ENCODE measurements at regions not wholly inside any gene's neighbourhood (a gene's known extent, or its start where the extent isn't known, plus 50 kb on each side); places are given as distances from the start of the nearest gene placed in this dataset.
"Not testable (repeated sequence)": the region's sequence is repeated elsewhere in the genome, so short reads cannot be mapped to it uniquely, and the experiment has no call there.

DNA sequence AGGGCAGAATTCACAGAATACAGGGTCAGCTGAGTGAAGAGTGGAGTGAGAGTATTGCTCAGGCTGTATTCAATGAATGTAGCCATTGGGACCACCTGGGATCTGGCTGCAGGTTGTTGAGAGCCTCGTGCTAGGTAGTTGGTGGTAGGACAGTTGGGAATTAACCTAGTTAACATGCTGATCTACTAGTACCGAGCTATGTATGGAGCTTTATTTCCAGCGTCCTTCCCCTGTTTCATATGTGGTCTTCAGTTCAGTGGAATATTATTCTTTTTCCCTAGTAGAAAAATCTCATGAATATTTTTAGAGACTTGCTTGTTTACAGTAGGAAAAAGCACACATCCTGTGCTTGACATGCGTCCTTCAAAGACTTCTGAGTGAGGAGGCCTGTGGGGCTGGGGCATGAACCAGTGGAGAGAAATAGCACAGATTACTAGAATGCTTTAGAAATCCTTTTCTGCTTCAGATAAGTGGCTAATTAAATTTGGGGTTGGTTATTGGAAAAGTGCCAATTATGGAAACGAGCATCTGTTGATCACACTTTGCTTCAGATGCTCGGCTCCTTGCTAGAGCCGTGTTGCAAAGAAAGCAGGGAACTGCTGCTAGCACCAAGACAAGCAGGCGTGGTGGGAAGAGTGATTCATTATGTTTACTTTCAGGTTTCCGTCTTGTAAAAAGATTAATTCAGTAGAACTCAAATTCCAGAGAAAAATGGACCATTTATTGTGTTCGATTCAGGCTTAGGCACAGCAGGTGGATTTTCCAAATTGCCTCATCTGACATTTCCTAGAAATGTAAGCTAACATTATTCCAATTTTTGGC lies 53.6 kb downstream of the ARF6 start:
- DNase-seq, result no peak

DNA sequence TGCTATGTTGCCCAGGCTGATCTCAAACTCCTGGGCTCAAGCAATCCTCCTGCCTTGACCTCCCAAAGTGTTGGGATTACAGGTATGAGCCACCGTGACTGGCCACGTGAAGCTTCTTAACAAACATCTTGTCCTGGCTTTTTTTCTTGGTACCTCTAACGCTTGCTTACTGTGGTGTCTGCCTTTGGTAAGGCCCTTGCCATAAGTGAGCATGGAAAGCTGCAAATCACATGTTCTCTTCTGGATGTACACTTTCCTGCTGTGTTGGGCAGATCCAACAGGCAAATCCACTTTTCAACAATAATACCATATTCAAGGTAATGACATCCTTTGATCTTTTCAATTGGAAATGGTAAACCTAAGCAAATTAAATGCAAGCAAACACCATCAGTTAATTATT lies 54.6 kb downstream of the ARF6 start:
- no peak for DNase-seq

DNA sequence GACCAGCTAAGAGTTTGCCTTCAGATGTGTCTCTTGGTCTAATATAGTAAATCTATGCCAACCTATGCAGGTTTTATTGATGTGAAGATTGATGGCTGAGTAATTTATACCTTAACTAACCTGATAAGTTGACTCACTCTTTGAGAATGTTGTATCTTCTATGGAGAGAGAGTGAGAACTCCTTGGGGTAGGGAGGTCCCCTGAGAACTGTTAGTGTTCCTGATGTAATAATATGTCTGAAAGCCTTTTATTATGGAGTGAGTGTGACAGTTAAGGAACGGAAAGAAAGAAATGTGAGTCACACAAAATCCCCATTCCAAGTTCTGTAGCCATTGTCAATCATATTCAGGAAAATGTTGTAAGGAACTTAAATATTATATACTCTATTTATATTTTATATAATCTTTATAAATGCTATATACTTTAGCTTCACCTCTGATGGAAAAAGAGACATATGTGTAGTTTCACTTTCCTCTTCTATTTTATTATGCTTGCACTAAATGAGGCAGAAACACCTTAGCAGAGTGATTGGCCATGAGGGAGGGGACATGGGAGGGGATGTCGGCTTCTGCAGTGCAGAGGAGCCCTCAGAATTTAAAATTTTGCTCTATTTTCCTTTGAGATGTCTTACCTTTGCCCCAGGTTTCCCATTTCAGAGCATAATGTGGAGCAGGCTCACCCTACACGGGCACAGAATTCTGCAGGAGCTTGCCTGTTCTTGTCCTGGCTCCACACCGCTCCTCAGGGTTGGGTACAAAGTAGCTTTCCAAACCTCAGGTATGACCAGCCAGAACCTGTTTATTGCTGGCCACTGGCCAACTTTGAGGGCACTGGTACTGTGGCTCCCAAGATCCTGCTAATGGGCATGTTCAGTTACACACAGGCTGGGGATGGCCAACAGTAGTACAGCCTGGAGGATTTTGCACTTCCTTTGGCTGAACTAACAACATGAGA lies 57.7 kb downstream of the ARF6 start:
- no peak for DNase-seq

DNA sequence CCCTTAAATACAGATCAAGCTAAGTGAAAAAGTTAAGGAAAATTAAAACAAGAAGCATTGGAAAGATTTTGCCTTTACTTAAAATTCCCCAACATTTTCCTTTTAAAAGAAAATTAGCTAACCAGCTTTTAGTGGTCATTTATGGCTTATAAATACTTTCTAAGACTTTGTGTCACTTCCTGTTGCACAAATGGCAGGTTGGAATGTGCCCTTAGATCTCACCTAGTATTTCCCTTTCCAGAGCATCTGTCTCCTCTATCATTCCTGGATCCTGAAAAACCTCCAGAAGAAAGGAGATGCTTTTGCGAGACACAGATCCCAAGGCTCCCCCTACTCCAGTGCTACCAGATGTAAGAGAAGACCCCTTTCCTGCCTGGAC lies 58.3 kb downstream of the ARF6 start:
- DNase-seq, result no peak

DNA sequence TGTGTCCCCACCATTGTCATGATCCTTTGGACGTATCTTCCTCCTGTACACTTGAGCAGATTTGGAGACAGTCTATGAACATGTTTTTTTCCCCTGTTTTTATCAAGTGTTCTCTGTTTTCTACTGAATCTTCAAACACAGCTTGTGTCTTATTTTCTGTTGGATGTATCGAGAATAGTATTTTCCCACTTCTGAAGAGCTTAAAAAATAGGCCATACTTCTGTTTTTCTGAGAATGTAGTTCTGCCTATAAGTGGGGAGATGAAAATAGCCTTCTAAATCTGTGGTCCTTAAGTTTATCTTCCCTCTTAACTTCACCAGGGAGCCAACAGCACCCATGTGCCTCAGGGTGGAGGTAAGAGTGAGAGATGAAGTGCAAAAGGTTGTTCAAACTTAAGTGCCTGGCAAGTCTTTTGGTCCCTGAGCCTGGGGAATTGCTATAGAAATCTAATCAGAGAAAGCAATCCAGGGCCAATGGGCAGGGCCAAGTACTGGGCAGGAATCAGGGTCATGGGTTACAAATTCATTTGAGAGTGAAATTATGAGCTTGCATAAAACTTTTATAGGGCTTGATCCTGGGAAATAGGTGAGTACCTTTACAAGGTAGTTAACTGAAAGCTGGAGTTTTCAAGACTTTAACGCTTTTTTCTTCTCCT lies 58.9 kb downstream of the ARF6 start:
- no peak for DNase-seq

DNA sequence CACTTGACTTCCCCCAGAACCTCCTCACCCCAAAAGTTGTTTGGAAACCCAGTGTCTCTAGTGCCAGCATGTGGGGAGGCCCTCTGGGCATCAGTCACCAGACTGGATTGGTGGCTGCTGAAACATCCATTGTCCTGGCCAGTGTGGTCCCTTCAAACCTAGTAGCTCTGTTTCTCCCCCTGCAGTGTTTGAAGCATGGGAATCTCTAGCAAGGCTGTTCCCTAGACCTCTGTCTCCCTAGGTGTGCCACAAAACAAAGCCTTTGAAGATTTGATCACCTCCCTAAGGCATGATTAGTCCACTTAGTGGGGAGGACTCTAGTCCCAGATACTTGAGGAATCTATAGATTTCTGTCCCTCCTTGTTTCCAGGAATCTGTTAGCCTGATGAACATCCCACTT lies 60.3 kb downstream of the ARF6 start:
- DNase-seq, result no peak

DNA sequence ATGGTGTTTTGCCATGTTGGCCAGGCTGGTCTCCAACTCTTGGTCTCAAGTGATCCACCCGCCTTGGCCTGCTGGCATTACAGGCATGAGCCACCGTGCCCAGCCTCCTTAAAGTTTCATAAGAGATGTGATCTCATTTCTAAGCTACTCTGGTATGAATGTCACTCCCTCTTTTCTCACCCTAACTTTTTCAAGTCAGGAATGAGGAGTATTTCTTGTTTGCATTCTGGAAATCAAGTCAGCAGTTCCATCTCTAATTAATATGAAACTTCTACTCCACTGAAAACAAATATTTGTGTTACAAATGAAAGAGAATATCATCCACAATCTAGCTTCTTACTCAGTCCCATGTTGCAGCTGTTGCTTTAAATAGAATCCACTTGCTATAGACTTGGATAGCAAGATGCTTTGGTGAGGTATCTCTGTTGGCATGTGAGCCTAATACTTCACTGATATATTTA lies 61.3 kb downstream of the ARF6 start:
- DNase-seq, result no peak

DNA sequence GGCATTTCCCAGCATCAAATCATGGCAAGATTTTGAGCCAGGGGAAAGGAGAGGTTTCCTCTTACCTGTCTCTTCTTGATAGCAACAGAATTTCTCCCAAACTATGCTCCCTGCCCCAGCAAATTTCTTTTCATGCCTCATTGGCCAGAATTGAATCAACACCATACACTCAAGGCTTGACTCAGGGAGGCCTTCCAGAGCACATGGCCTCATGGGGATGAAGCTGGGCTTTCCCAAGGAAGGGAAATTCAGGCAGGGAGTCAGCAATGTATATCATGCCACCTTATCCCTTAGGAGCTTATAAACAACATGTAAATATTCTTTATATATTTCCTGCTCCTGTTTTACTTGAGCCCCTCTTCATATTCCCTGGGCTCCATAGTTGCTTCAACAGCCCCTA lies 62.1 kb downstream of the ARF6 start:
- no peak for DNase-seq

DNA sequence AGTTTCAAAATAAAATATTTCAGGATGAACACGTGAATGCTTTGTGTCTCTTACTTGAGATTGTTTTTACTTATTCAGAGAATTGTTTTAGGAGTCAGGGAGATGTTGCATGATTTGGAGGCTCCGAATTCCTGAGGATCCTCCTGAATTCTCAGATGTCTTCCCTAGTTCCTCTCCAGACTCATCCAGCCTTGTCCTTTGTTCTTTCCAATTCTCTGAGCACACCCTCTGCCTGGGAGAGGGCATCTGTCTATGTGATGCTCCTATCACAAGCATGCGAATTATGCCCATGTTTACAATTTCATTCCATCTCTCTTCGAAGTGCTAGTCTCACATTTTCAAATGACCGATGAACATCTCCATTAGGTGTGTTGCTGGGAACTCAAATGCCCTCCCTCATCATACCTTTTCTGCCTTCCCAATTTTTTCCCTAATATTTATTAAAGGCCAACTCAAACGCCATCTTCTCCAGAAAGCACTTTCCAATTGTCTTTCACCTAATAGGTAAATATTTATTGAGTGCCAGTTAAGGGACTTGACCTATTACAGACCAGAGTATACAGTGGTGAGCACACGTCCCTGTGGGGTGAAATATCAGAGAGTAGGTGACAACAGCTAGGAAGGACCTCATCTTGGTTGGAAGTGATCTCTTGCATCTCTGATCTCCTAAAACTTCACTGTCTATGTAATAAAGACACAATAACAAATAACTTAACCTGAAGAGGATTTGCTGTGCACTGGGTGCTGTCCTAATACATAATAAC lies 64.4 kb downstream of the ARF6 start:
- DNase-seq, result no peak

DNA sequence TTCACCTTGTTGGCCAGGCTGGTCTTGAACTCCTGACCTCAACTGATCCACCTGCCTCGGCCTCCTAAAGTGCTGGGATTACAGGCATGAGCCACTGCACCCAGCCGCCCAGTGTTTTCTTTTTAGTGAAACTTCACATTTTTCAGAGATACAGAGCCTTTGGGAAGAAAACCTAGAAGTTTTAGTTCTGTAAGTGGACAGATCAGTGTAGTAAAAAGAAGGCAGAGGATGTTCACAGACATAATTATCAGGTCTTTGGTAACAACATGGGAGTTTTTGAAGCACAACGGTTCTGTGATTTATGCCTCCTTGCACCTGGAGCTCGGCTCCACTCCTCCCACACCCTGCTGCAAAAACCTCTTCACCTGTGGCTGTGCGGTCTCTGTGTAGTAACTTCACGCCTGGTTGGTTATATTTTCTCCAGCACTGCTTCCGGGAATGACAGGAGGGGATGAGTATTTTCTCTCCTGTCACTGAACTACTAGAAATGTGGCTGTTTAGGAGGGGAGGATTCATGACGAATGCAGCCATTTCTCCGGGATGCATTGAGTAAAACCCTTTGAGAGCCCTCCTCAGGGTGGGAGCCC lies 67.0 kb downstream of the ARF6 start:
- no peak for DNase-seq

DNA sequence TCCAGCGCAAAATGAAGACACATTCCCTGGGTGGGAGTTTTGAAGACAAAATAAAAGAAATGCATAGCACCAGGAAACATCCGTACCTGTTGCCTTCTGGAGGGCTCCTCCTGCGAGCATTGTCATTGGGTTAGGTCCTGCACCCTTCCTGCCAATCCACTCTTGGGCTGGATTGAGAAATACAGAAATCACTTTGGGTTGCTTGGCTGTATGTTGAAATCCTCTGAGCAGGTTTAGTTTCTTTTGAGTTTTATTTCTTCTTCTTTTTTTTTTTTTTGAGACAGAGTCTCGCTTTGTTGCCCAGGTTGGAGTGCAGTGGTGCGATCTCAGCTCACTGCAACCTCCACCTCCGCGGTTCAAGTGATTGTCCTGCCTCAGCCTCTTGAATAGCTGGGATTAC lies 67.6 kb downstream of the ARF6 start:
- no peak for DNase-seq

DNA sequence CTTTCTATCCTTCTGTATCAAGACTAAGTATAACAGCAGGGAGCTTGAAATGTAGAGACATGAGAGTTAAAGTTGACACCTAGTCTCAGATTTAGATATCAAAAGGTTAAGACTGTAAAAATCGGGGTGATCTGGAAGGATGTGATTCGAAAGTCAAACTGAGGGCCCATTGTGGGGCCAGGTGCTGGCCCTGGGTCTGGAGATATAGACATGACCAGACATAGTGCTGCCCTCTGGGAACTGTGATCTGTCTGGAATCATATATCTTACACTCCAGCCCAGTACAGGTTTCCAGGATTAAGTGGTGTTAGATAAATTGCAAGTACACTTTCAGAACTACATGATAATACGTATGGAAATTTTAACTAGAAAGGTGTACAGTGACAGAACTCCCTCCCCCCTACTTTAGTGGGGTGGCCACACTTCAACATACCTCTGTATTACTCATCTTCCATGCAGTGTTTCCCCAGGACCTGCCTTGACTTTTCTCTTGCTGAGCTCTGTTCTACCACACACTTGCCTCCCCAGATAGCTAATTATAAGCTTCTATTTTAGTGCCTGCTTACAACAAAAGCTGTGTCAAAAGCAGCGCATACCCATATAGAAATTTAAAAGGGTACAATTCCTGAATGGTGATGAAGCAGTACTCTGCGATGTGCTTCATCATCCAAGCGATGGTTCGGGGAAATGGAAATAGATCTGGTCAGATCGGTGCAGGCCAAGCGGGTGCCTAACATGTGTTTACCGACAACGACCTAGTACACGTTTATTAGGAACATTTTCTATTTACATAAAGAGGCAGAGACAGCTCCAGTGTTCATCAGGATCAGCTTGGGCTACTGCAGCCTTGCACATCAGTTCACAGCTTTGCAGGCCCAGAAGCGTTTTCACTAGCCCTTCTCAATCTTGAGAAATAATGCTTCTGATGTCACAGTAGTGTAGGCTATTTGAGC lies 68.7 kb downstream of the ARF6 start:
- DNase-seq, result no peak

DNA sequence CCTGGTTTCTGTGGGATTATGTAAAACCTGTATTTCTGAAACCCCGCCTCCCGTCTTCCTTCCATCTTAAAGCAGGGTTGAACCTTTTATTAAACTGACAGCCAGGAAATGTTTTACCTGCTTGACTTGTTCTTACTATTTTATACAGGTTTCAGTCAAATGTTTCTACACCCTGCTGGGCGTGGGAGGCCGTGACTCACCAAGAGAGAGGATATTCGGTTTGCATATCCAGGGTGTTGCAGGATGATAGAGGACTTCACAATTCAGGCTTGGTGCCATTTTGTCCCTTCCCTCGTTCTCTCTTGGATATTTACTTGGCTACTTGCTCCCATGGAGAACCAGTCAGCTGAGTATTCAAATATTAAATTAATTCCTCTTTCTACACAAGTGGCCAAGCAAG lies 69.7 kb downstream of the ARF6 start:
- no peak for DNase-seq

DNA sequence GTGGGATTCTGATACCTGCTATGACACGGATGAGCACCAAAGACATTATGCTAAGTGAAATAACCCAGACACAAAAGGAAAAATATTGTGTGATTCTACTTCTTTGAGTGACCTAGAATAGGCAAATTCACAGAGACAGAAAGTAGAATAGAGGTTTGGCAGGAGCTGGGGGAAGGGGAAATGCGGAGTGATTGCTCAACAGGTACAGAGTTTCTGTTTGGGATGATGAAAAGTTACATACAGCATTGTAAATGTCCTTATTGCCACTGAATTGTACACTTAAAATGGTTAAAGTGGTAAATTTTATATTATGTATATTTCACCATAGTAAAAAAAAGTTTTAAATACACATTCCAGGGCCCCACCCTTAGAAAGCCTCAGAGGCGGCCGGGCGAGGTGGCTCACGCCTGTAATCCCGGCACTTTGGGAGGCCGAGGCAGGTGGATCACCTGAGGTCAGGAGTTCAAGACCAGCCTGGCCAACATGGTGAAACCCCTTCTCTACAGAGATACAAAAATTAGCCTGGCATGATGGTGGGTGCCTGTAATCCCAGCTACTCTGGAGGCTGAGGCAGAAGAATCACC lies 72.3 kb downstream of the ARF6 start:
- not testable (repeated sequence) for DNase-seq

DNA sequence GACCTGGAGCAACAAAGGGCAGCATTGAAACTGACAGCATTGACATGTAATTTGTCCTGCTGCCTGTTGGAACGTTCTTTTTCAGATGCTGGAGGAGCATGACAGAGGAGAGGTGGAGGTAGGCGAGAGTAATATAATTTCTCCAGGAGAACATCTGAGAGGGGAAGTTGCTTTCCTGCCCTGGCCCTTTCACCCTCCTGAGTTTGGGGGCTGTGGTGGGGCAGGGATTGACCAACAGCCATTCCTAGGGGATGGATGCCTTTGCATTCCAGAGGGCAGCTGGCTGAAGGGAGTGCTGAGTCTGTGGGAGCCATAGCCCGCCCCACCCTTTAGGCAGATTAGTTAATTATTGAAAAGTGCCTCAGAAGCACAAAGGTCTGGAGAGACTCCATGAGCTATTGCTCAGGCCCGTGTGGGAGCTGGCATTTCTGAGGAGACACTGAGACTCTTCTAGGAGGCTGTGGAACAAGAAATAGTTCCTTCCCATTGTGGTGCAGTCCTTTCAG lies 73.5 kb downstream of the ARF6 start:
- no peak for DNase-seq

DNA sequence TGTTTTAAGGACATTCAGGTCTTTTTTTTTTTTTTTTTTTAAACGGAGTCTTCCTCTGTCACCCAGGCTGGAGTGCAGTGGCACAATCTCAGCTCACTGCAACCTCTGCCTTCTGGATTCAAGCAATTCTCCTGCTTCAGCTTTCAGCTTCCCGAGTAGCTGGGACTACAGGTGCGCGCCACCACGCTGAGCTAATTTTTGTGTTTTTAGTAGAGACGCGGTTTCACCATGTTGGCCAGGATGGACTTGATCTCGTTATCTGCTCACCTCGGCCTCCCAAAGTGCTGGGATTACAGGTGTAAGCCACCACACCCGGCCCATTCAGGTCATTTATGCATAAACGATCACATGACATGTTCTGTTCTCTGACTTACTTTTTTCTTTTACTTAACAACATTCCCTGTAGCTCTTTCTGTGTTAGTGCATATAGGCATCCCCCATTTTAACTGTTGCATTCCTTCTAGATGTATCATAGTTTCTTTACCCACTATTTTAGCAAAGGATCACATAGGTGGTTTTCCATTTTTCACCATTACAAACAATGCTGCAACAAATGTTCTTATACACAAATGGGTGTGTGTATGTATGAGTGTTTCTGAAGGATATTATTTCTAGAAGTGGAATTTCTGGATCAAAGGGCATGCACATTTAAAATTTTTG lies 74.2 kb downstream of the ARF6 start:
- no peak for DNase-seq

DNA sequence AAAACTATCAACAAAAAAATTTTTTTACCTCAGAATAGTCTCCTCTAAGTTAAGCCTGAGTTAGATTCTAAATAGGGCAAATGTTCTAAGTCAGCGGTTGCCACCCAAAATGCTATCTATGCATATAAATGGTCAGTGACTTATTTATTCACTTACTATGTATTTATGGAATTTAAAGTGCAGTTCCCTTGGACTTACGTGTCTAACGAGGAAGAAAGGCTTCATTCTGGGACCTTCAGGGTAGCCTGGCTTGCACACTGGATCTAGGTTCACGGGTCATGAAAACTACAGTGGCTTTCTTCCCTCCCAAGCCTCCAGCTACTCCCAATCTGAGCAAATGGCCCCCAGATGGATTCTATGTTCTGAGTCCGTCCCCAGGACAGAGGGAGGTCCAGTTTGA lies 77.1 kb downstream of the ARF6 start:
- no peak for DNase-seq

DNA sequence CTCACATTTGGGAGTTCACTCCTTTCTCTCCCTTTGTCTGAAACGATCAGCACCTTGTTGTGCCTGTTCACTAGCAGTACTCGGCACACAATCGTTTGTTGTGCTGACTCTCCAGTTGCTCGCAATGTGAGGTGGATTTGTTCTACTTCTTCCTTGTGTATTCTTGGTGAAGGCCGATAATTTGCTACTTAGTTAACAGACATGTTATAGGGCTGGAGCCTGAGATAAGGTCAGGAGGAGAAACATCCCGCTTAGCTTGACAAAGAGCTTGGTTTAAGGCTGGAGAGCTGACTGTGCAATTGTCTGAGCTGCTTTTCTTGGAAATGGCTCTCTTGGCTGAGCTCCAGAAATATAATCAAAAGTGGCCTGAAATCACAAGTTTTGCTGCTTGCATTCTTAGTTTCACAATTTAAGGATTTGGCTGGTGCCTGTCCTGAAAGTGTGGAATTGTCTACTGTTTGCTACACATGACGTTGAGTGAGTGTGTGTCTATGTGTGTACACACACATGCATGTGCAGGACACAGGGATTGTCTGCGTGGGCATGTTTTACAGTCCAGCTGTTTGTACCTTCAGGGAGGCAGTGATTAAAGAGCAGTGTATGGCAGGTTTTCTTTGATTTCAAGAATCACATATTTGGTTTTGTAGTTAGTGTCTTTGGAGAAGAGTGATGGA lies 77.7 kb downstream of the ARF6 start:
- DNase-seq, result no peak
